ENCODE measurements at regions not wholly inside any gene's neighbourhood (a gene's known extent, or its start where the extent isn't known, plus 50 kb on each side); places are given as distances from the start of the nearest gene placed in this dataset.

- no peaks in the 10 kb centered on the region for H3K36me3 ChIP-seq (ENCODE audit: insufficient read depth, low read length, poor library complexity, severe bottlenecking)
- no peak overlapping the region for H3K27ac ChIP-seq (ENCODE audit: low read depth, low read length, poor library complexity, severe bottlenecking)
- intact Hi-C loops (cut with micrococcal nuclease; ENCODE audit: unreplicated experiment) = no loop called here
- no peaks in the 10 kb centered on the region for H3K9me3 ChIP-seq (ENCODE audit: low read depth, low read length, poor library complexity, severe bottlenecking)
- TF ChIP-seq, protein P1, sequence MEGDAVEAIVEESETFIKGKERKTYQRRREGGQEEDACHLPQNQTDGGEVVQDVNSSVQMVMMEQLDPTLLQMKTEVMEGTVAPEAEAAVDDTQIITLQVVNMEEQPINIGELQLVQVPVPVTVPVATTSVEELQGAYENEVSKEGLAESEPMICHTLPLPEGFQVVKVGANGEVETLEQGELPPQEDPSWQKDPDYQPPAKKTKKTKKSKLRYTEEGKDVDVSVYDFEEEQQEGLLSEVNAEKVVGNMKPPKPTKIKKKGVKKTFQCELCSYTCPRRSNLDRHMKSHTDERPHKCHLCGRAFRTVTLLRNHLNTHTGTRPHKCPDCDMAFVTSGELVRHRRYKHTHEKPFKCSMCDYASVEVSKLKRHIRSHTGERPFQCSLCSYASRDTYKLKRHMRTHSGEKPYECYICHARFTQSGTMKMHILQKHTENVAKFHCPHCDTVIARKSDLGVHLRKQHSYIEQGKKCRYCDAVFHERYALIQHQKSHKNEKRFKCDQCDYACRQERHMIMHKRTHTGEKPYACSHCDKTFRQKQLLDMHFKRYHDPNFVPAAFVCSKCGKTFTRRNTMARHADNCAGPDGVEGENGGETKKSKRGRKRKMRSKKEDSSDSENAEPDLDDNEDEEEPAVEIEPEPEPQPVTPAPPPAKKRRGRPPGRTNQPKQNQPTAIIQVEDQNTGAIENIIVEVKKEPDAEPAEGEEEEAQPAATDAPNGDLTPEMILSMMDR (conservative IDR thresholded peaks at IDR 0.05; ENCODE audit: low read depth, low read length) = no peak
- TF ChIP-seq EZH2 (IDR thresholded peaks at IDR 0.05; ENCODE audit: borderline replicate concordance, low read depth, low read length, poor library complexity, severe bottlenecking) = no peak
- no peaks in the 10 kb centered on the region for H3K4me1 ChIP-seq (ENCODE audit: insufficient read depth, low read length, poor library complexity, severe bottlenecking)
- H3K27me3 ChIP-seq (replicated peaks; ENCODE audit: insufficient read depth, low read depth, low read length, poor library complexity) = no peaks in the 10 kb centered on the region
- POLR2A ChIA-PET (ENCODE audit: low non-redundant PET) = no interaction called here
- no peak for DNase-seq (ENCODE audit: low spot score)
- no peak overlapping the region for H3K4me3 ChIP-seq (ENCODE audit: low read depth, low read length, poor library complexity, severe bottlenecking)
- BruUV-seq (replicated peaks) = no TSS peak
- CTCF ChIA-PET = no interaction called here
Observed at GRCh38 chr4:135724421-135724820, 1522.8 kb upstream of the PABPC4L start.

DNA sequence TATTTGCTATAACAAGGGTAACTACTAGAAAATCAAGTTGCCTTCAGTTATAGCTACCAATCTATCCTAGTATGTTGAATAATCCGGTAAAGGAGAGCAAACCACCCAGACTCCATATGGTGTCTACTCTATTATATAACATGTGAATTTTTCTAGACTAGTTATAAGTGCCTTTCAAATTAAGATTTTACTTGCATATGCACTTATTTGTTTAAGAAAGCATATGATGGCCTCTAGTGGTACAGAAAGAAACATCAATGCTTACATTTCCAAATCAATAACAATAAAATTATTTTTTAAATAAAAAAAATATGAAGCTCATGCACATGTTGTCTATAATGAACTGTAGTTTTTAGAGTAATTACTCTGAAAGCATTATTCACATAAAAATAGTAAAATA lies 1516.4 kb upstream of the PABPC4L start:
- H3K4me3 ChIP-seq (ENCODE audit: low read depth, low read length, poor library complexity, severe bottlenecking) = no peak overlapping the region
- no peaks in the 10 kb centered on the region for H3K9me3 ChIP-seq (ENCODE audit: low read depth, low read length, poor library complexity, severe bottlenecking)
- intact Hi-C loops (cut with micrococcal nuclease; ENCODE audit: unreplicated experiment) = no loop called here
- ChIA-PET CTCF (no interaction called here), POLR2A (ENCODE audit: low non-redundant PET) (no interaction called here)
- H3K4me1 ChIP-seq (ENCODE audit: insufficient read depth, low read length, poor library complexity, severe bottlenecking) = no peaks in the 10 kb centered on the region
- TF ChIP-seq, protein P1 (conservative IDR thresholded peaks at IDR 0.05; ENCODE audit: low read depth, low read length) = no peak; the same call in 1 of the 2 replicates
- no peak for TF ChIP-seq EZH2 (IDR thresholded peaks at IDR 0.05; ENCODE audit: borderline replicate concordance, low read depth, low read length, poor library complexity, severe bottlenecking)
- H3K27ac ChIP-seq (ENCODE audit: low read depth, low read length, poor library complexity, severe bottlenecking) = no peak overlapping the region
- DNase-seq (ENCODE audit: low spot score) = no peak
- BruUV-seq (replicated peaks) = no TSS peak
- no peaks in the 10 kb centered on the region for H3K27me3 ChIP-seq (replicated peaks; ENCODE audit: insufficient read depth, low read depth, low read length, poor library complexity)
- H3K36me3 ChIP-seq (ENCODE audit: insufficient read depth, low read length, poor library complexity, severe bottlenecking) = no peaks in the 10 kb centered on the region

GRCh38 chr4:135705343-135705742 lies 1503.8 kb upstream of the PABPC4L start:
- no peak for DNase-seq (ENCODE audit: low spot score)
- POLR2A ChIA-PET (ENCODE audit: low non-redundant PET) = no interaction called here
- Histone ChIP-seq H3K27ac (ENCODE audit: low read depth, low read length, poor library complexity, severe bottlenecking) (no peak overlapping the region), H3K36me3 (ENCODE audit: insufficient read depth, low read length, poor library complexity, severe bottlenecking) (no peaks in the 10 kb centered on the region), H3K4me3 (ENCODE audit: low read depth, low read length, poor library complexity, severe bottlenecking) (no peak overlapping the region), H3K27me3 (replicated peaks; ENCODE audit: insufficient read depth, low read depth, low read length, poor library complexity) (no peaks in the 10 kb centered on the region), H3K4me1 (ENCODE audit: insufficient read depth, low read length, poor library complexity, severe bottlenecking) (no peaks in the 10 kb centered on the region), H3K9me3 (ENCODE audit: low read depth, low read length, poor library complexity, severe bottlenecking) (no peaks in the 10 kb centered on the region)
- TF ChIP-seq, protein P1 (conservative IDR thresholded peaks at IDR 0.05; ENCODE audit: low read depth, low read length) = no peak
- no peak for TF ChIP-seq EZH2 (IDR thresholded peaks at IDR 0.05; ENCODE audit: borderline replicate concordance, low read depth, low read length, poor library complexity, severe bottlenecking)
- CTCF ChIA-PET = no interaction called here
- intact Hi-C loops (cut with micrococcal nuclease; ENCODE audit: unreplicated experiment) = no loop called here
- BruUV-seq (replicated peaks) = no TSS peak

All from A673 (cell line).